ENCODE measurements at regions not wholly inside any gene's neighbourhood (a gene's known extent, or its start where the extent isn't known, plus 50 kb on each side); places are given as distances from the start of the nearest gene placed in this dataset.
A peak's percentile ranks its signal among the peaks of the same experiment; 100 is the strongest.

- ATAC-seq: no peak
Observed at GRCh38 chr13:70874636-70875035, 766.4 kb upstream of the KLHL1 start.

DNA sequence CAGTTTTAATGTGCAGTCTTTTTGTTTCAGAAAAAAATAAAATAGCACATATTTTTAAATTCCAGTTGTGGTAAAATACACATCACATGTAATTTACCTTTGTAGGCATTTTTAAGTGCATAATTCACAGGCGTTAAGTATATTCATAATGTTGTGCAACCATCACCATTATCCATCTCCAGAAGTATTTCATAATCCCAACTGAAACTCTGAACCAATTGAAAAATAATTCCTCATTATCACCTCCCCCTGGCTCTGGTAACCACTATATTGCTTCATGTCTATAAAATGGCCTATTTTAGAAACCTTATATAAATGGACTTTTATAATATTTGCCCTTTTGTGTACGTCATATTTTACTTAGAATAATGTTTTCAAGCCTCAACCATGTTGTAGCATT, 756.5 kb upstream of the KLHL1 start:
- no peak for ATAC-seq

GRCh38 chr13:70856711-70857110, 748.5 kb upstream of the KLHL1 start:
- no peak for ATAC-seq

DNA sequence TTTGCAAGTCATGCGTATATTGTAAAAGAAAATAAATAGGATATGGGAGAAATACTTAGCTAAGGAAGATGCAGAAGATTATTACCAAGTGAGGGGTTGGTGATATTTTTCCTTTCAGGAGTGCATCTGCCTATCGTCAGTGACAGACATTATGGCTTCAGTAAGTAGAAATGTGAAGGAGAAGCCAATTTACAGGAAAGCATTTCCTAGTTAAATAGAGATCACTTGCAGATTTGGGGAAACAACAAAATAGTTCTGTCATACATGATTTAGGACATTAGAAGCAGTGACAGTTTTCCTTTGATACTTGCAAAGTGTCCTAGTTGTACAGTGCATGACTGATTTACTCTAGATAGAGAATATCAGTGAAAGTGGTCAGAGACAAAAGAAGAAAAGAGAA, 747.8 kb upstream of the KLHL1 start:
- no peak for ATAC-seq

DNA sequence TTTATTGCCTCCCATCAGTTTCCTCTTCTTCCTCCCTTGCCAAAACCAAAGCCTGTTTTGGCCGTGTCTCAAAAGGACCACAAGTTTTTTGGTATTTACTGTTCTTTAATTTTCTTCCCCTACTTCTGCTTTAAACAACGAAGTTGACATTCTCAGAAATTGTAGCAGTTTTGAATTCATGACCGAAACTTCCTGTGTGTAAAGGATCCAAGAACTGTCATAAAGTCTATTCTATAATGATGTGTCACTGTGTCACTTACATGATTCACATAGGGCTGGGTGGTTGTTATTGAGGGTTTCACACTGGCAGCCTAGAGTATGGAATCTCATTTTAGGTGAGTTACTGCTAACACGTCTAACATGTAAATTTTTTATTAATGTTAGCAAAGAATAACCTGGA, 741.0 kb upstream of the KLHL1 start:
- no peak for ATAC-seq

GRCh38 chr13:70844391-70845108, 736.3 kb upstream of the KLHL1 start:
- peak; percentile 20 for ATAC-seq

DNA sequence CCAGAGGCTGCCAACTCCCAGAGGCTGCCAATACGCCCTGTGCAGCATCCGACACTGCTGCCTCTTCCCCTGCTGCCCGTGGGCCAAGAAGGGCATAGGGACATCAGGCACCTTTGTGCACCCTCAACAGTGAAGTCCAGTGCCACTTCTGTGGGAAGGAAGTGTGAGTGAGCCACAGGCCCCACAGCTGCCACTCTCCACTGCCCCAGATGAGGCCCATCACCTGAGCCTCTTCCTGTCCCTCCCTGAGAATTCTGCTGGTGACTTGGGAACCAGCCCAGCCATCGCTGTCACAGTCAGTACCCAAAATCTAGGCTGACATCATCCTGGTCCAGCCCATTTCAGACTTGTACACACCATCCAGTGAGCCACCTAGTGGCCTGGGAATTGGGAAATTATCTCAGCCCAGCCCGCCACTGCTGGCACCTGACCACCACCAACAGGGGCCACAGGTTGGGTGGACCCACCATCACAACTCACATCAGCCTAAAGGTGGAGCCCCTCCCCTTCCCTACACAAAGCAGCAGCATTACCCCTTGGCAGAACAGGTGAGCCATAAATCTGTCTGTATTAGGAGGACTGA, 733.9 kb upstream of the KLHL1 start:
- ATAC-seq: no peak

GRCh38 chr13:70841240-70842061, 733.2 kb upstream of the KLHL1 start:
- ATAC-seq: no peak

DNA sequence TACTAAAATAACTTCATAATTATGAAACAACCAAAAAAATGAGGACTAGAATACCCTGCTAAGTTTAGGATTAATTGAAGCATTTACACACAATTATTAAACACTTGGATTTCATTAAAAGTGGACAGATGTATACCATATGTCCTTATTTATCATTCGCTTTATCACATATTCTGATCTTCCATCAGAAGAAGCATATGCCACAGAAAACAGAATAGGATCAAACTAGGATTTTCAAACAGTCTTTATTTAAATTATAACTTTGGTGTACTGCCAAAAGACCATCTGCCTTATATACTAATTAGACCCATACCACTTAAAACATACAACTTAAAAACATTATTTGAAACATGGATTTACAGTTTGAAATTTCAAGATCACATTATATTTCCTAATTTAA, 727.1 kb upstream of the KLHL1 start:
- ATAC-seq: no peak

- no peak for ATAC-seq
Observed at GRCh38 chr13:70829748-70830147, 721.5 kb upstream of the KLHL1 start.

DNA sequence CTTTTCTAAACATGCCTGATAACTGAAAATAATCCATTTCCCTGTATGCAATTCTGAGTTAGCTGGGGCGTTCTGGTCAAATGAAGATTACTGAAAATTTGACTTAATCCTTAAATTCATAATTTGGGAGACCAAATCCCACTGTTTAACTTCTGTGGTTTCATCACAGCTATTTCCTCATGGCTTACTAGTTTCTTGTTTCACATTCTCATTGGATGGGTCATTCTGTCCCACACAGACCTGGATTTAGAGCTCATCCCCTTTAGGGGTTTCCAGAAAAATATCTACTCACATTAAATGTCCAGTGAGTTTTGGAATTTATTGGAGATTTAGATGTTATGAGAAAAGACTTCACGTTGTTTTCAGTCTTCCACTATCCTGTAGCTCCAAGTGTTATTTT, 709.3 kb upstream of the KLHL1 start:
- ATAC-seq: no peak

DNA sequence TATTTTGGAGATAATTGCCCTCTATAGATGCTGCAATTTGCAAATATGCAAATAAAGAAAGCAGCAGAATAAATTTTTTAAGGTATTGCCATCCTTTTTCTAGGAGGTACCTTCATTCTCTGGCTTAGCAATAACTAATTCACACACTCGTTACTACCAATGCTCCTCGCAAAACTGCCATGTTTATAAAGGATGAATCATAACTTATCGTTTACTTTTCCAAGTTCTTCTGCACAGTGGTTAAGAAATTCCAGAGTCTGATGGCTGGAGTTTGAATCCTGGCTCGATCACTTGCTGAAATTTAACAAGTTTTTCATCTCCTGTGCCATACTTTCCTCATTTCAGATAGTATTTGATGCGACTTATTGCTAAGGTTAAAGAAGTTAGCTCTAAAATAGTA, 708.6 kb upstream of the KLHL1 start:
- ATAC-seq: no peak

DNA sequence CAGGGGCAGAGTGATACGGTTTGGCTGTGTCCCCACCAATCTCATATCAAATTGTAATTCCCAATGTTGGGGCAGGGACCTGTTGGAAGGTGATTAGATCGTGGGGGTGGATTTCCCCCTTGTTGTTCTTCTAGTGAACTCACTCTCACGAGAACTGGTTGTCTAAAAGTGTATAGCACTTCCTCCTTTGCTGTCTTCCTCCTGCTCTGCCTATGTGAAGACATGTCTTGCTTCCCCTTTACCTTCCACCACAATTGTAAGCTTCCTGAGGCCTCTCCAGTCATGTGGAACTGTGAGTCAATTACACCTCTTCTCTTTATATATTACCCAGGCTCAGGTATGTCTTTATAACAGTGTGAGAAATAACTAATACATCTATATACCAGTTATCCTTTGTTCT, 706.4 kb upstream of the KLHL1 start:
- ATAC-seq: no peak

GRCh38 chr13:70812481-70812880, 704.2 kb upstream of the KLHL1 start:
- no peak for ATAC-seq

DNA sequence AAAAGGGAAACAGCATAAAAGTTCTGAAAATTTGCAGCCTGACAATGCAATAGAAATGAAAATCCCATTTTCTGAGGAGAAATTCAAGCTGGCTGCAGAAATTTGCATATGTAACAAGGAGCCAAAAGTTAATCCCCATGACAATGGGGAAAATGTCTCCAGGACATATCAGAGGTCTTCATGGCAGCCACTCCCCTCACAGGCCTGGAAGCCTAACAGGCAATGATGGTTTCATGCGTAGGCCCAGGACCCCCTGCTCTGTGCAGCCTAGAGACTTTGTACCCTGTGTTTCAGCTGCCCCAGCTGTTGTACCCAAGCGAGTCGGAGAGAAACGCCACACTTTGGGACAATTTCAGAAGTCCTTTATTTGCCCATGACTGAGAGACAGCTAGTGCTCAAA, 701.3 kb upstream of the KLHL1 start:
- ATAC-seq: no peak

DNA sequence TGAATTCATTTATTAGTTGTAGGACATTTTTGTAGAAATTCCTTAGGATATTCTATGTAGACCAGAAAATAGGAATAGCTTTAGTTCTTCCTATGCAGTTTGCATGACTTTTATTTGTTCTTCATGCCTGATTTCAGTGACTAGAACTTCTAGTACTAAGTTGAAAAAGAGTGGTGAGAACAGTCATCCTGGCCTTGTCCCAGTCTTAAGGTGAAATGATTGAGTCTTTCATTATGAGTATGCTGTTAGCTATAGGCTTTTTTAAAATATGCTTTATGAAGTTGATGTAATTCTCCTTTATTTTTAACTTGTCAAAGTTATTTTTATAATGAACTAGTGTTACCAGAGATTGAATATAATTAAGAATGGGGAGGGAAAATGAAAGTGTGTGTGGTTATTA, 690.1 kb upstream of the KLHL1 start:
- no peak for ATAC-seq

- no peak for ATAC-seq
Observed at GRCh38 chr13:70795484-70795883, 687.2 kb upstream of the KLHL1 start.

GRCh38 chr13:70792121-70792520, 683.9 kb upstream of the KLHL1 start:
- ATAC-seq: no peak

- no peak for ATAC-seq
Observed at GRCh38 chr13:70789751-70790150, 681.5 kb upstream of the KLHL1 start.

- no peak for ATAC-seq
Observed at GRCh38 chr13:70788074-70788473, 679.8 kb upstream of the KLHL1 start.

DNA sequence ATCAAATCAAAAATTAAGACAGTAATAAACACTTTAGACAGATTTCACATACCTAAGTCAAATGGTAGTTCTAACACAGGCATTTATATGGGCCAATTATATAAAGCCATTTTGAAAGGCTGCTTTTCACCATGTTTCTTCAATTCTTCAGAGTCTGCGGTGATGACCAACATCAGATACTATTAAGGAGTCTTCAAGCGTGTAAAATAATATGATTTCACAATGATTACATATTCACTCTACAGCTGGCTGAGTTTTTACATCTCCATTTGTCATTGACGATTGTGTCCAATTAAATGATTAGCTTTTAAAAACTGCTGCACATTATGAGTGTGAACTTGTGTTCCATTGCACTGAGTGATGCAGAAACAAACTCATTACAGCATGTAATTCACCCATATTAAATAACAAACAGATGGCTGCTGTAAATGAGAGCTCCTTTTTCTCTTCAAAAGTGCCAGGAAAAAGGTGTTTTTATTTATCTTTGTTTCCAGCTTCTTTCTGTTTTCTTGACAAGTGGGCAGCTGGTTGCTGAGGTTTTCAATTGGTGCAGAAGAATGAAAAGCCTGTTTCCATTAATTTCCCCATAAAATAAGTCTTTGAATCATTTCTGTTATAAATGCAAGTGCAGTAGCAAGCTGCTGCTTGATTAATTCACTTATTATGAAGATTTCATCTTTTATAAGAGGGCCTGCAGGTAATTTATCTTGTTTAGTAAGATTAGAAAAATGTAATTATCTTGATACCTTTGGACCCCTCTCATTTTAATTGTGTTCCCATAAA, 676.1 kb upstream of the KLHL1 start:
- ATAC-seq: no peak

DNA sequence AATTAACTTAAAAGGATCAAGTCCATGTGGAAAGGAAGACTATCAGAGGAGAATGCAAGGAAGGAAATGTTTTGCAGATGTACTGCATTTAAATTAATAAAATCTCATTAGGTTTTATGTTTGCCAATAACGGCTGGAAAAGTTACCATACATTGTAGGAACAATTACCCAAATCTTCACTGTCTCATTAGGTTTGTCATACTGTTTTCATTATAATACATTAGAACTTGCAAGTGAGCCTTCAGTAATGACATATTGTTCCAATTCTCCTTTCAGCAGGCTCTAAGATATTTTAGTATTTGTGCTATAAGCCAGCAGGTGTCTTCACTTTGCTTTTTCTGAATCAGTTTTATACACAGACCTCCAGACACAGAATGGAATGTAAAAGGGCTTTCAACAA, 661.6 kb upstream of the KLHL1 start:
- ATAC-seq: no peak

DNA sequence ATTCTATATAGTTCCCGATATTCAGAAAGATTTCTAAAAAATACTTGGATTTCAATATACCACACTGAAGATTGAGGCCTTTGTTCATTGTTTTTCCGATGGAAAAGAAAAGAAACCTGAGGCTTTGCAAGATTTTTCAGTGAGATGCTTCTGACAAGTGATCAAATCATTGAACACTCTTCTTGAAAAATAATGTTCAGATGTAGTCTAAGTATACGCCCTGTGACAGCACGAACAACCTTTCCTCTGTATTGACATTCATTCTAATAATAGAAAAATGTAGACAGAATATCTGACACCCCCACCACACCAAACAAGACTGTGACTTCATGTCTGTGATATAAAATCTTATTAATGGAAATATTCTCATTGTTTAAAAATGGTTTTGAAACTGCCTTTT, 650.7 kb upstream of the KLHL1 start:
- no peak for ATAC-seq

All from esophagus mucosa (tissue), 1 donor.